GM19372 (cell line): ENCODE measurements at regions not wholly inside any gene's neighbourhood (a gene's known extent, or its start where the extent isn't known, plus 50 kb on each side); places are given as distances from the start of the nearest gene placed in this dataset.

Experiments used
- ATAC-seq: cut with Tn5 transposase; IDR thresholded peaks from one replicate; pipeline ENCODE4 v1.9.1; 2021; ENCODE audit warnings: mild to moderate bottlenecking, low read depth, moderate library complexity; ENCODE audit not compliant: unreplicated experiment

- ATAC-seq, result no peak
These were observed 516.9 kb downstream of the ADGRL2 start for GRCh38 chr1:82317671-82318070.

- ATAC-seq, result no peak
These were observed 498.9 kb downstream of the ADGRL2 start for GRCh38 chr1:82299656-82300055.

- ATAC-seq, result no peak
These were observed 498.3 kb downstream of the ADGRL2 start for GRCh38 chr1:82299056-82299455.

GRCh38 chr1:82297139-82297896, 496.6 kb downstream of the ADGRL2 start:
- no peak for ATAC-seq

GRCh38 chr1:82287556-82287955, 486.8 kb downstream of the ADGRL2 start:
- ATAC-seq, result no peak

- no peak for ATAC-seq
These were observed 483.5 kb downstream of the ADGRL2 start for GRCh38 chr1:82284213-82284612.

- ATAC-seq, result no peak
These were observed 478.5 kb downstream of the ADGRL2 start for GRCh38 chr1:82279241-82279640.

GRCh38 chr1:82273816-82274215, 473.1 kb downstream of the ADGRL2 start:
- ATAC-seq, result no peak

- no peak for ATAC-seq
These were observed 468.7 kb downstream of the ADGRL2 start for GRCh38 chr1:82269431-82269830.

- no peak for ATAC-seq
These were observed 468.1 kb downstream of the ADGRL2 start for GRCh38 chr1:82268826-82269225.

GRCh38 chr1:82266351-82266750, 465.6 kb downstream of the ADGRL2 start:
- no peak for ATAC-seq

GRCh38 chr1:82265436-82265835, 464.7 kb downstream of the ADGRL2 start:
- ATAC-seq, result no peak

- ATAC-seq, result no peak
These were observed 464.1 kb downstream of the ADGRL2 start for GRCh38 chr1:82264802-82265201.

- no peak for ATAC-seq
These were observed 462.7 kb downstream of the ADGRL2 start for GRCh38 chr1:82263396-82263795.

GRCh38 chr1:82260666-82261065, 459.9 kb downstream of the ADGRL2 start:
- no peak for ATAC-seq

- no peak for ATAC-seq
These were observed 459.3 kb downstream of the ADGRL2 start for GRCh38 chr1:82260051-82260450.

GRCh38 chr1:82258887-82259286, 458.2 kb downstream of the ADGRL2 start:
- no peak for ATAC-seq

- ATAC-seq, result no peak
These were observed 445.3 kb downstream of the ADGRL2 start for GRCh38 chr1:82246050-82246449.

- no peak for ATAC-seq
These were observed 444.7 kb downstream of the ADGRL2 start for GRCh38 chr1:82245345-82246014.

- no peak for ATAC-seq
These were observed 439.8 kb downstream of the ADGRL2 start for GRCh38 chr1:82240571-82240970.

- ATAC-seq, result no peak
These were observed 429.9 kb downstream of the ADGRL2 start for GRCh38 chr1:82230667-82231066.
